ENCODE measurements at regions not wholly inside any gene's neighbourhood (a gene's known extent, or its start where the extent isn't known, plus 50 kb on each side); places are given as distances from the start of the nearest gene placed in this dataset.

DNA sequence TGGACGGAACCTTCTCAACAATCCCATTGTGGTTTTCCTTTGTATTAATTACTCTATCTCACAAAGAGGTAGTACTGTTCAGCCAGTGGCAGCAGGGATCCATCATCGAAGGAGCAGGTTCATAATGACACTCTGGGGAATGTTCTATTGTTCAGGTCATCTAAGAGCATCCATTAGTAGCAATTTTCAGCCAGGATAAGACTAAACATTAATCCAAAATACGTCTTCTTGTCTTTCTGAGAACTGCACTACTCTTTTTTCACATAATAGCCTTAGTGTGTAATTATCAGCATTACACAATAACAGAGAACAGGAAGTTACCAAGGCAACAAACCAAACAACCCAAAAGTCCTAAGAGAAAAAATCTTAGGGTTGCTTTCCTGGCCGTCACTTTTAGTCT, 259.5 kb upstream of the VWC2 start:
- ATAC-seq (ENCODE audit: low FRiP score) (no peak), DNase-seq (ENCODE audit: low spot score) (no peak)
- TF ChIP-seq, protein P1, sequence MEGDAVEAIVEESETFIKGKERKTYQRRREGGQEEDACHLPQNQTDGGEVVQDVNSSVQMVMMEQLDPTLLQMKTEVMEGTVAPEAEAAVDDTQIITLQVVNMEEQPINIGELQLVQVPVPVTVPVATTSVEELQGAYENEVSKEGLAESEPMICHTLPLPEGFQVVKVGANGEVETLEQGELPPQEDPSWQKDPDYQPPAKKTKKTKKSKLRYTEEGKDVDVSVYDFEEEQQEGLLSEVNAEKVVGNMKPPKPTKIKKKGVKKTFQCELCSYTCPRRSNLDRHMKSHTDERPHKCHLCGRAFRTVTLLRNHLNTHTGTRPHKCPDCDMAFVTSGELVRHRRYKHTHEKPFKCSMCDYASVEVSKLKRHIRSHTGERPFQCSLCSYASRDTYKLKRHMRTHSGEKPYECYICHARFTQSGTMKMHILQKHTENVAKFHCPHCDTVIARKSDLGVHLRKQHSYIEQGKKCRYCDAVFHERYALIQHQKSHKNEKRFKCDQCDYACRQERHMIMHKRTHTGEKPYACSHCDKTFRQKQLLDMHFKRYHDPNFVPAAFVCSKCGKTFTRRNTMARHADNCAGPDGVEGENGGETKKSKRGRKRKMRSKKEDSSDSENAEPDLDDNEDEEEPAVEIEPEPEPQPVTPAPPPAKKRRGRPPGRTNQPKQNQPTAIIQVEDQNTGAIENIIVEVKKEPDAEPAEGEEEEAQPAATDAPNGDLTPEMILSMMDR (IDR thresholded peaks at IDR 0.05) = no peak

DNA sequence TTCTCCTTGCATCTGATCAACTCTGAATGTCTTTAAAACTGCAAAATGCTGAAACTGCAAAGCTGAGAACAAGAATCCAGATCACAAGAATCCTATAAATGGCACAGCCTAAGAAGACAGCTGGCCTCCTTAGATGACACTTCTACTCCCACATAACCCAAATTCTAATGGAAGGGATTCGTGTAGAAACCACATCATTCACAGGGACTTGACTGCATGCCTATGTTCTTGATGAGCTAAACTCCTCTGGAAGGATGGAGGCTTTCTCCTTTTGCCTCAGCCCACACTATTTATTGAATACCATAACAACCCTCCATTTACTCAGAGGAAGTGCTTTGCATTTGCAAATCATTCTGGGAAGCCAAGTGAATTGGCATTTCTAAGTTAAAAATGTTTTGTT, 252.5 kb upstream of the VWC2 start:
- ATAC-seq (ENCODE audit: low FRiP score) = no peak
- no peak for DNase-seq (ENCODE audit: low spot score)
- TF ChIP-seq, protein P1 (IDR thresholded peaks at IDR 0.05) = no peak

DNA sequence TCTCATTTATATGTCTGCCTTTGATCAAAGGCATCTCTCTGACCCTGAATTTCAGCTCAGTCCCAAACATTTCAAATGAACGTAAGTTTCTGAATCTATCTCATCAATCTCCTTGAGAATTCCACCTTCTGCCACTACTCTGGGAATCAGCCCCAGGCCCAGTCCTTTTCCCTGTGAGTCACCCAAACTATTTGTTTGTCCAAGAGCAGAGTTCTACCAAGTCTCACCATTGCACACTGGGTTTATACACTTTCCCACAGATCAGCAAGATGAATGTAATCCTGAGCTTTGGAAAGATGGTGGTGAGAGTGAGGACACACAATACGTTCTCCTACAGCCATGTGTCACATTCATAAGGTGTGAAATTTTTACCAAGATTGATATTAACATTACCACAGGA, 251.3 kb upstream of the VWC2 start:
- DNase-seq (ENCODE audit: low spot score) (no peak), ATAC-seq (ENCODE audit: low FRiP score) (no peak)
- TF ChIP-seq, protein P1 (IDR thresholded peaks at IDR 0.05) = no peak

DNA sequence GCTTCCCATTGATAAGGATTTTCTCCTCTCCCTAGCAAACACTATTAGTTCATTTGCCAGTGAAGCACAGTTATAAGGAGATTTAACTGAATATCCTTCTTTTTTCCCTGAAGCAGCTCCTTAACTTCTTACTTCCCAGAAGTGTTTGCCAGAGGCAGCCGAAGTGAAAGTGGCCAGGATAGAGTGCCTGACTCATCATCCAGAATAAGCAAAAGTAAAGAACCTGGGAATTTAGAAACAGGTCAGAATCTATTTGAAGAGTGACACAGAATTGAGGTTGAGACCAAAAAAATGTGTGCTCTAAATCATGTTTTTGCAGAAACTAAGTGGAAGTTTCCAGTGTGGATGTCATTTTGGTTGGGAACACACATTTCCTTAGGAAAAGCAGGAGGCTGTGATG, 249.6 kb upstream of the VWC2 start:
- ATAC-seq (ENCODE audit: low FRiP score) (no peak), DNase-seq (ENCODE audit: low spot score) (no peak)
- TF ChIP-seq, protein P1 (IDR thresholded peaks at IDR 0.05) = no peak

DNA sequence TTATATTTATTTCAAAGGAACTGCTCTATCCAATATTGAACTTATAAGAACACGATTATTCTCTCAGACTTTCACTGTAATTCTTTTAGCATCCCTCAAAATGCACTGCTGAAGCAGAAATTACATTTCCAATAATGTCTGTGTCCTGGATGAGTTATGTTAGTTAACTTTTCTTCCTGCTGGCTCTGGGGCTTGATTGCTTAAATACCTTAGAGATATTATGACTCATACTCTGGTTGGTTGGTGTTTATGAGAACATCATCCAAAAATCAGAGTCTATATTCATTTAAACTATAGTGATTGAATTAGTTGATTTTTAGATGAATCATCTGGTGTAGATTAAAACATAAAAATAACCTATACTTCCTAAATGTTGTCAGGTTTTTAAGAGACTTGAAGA, 246.3 kb upstream of the VWC2 start:
- DNase-seq (ENCODE audit: low spot score) (no peak), ATAC-seq (ENCODE audit: low FRiP score) (no peak)
- TF ChIP-seq, protein P1 (IDR thresholded peaks at IDR 0.05) = no peak

DNA sequence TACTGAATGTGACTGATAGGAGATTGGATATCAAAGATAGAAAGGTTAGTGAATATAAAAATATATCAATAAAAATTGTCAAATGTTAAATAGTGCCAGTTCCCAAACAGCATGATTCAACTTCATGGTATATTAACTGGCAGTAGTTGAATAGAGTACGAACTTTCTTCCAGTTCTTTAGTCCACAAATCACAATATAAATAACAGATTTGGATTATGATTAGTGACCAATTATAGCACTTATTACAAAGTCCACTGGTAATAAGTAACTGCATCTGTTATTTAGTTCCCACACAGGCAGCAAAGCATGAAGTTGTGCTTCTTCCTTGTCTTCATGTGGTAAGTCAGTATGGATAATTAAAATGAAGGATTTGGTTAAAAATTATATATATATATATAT, 243.0 kb upstream of the VWC2 start:
- ATAC-seq (ENCODE audit: low FRiP score) (no peak), DNase-seq (ENCODE audit: low spot score) (no peak)
- TF ChIP-seq, protein P1 (IDR thresholded peaks at IDR 0.05) = no peak

DNA sequence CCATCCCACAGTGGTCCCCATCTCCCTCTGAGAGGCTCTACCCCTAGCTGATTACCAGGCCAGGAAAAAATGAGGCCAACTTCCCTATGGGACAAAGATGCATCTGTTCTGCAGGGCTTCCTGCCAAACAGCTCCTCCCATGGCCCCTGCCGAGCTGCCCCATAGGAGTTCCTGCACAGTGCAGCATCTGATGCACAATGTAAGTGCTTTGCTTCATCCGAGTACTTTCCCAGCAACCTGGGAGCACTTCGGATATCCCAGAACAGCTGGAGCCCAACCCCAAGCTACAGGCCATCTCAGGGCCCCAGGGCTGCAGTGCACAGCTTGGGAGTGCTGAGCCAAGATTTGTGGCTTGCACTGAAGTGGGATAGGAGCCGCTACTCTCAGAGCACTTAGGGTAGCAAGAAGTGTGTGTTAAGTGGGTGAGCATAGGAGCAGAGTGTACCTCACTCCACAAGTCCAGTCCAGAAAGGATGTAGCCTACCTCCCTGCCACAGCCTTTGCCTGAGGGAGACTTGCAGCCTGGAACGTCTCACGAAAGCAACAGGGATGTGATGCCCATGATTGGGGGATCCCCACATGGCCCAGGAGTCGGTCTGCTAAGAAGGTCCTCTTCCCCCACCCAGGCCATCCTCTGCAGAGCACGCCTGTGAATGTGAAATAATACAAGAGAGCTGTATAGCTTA, 209.6 kb upstream of the VWC2 start:
- ATAC-seq (ENCODE audit: low FRiP score) = no peak
- TF ChIP-seq, protein P1 (IDR thresholded peaks at IDR 0.05) = no peak
- no peak for DNase-seq (ENCODE audit: low spot score)

Measured in omental fat pad (tissue), 3 donors.